Endothelial cell of umbilical vein (primary cell): ENCODE measurements at regions not wholly inside any gene's neighbourhood (a gene's known extent, or its start where the extent isn't known, plus 50 kb on each side); places are given as distances from the start of the nearest gene placed in this dataset.

Experiments used
- BruUV-seq: library from RNA; stranded (reverse); fragments of 400-500 nt; replicated peaks from 2 replicates; lab custom pipeline; 2021; lab: Mats Ljungman, UMichigan
- CTCF ChIA-PET: fragments of 300-600, 350-600 bp; sonication (Branson Sonifier 250); formaldehyde crosslinking; loops from one replicate; lab custom pipeline; 2021; ENCODE audit warnings: antibody characterized with exemption, inconsistent platforms; lab: Charles Lee
- POLR2A ChIA-PET: fragments of 300-600, 350-600 bp; sonication (Branson Sonifier 250); formaldehyde crosslinking; loops from one replicate; lab custom pipeline; 2021; ENCODE audit warnings: antibody characterized with exemption, inconsistent platforms; lab: Charles Lee
- DNase-seq: peaks from one replicate; pipeline ENCODE4 v3.0.0-alpha.2; 2011; ENCODE audit warnings: low read depth, low spot score
- FAIRE-seq: peaks from 2 replicates; lab custom pipeline; 2011; peaks lifted over from hg19 to GRCh38; lab: Jason Lieb, UNC
- H2AFZ ChIP-seq: 2 replicates; pipeline ENCODE4 v1.6.0; 2012; ENCODE audit warnings: low read depth, low read length, control low read depth, inconsistent platforms
- H3K27ac ChIP-seq: 2 replicates; pipeline ENCODE4 v1.5.1; 2011; ENCODE audit warnings: low read depth, mild to moderate bottlenecking, control low read depth, low read length, moderate library complexity; ENCODE audit not compliant: insufficient read depth
- H3K27me3 ChIP-seq, 2 experiments: 2 replicates each; pipeline versions ENCODE4 v1.6.0 to v1.6.1; 2011; ENCODE audit warnings: low read length in 2 of 2, mixed read lengths in 1 of 2; ENCODE audit not compliant: control insufficient read depth in 2 of 2, insufficient read depth in 2 of 2
- H3K36me3 ChIP-seq, 2 experiments: 2 replicates in 1 of 2; 3 replicates in 1 of 2; pipeline ENCODE4 v1.5.1; 2011; ENCODE audit warnings: low read length in 2 of 2, mild to moderate bottlenecking in 1 of 2, moderate library complexity in 1 of 2; ENCODE audit not compliant: control insufficient read depth in 2 of 2, insufficient read depth in 2 of 2; ENCODE audit errors: extremely low read depth in 1 of 2
- H3K4me1 ChIP-seq: 3 replicates; pipeline ENCODE4 v1.5.1; 2011; ENCODE audit warnings: mild to moderate bottlenecking, low read length; ENCODE audit not compliant: control insufficient read depth, insufficient read depth; ENCODE audit errors: extremely low read depth
- H3K4me2 ChIP-seq: 2 replicates; pipeline ENCODE4 v1.6.1; 2011; ENCODE audit warnings: low read length, control low read depth, mixed read lengths; ENCODE audit not compliant: insufficient read depth
- H3K4me3 ChIP-seq, 3 experiments: fragments of 200-600 bp in 1 of 3; sonication (generic), shearing (Covaris generic) in 1 of 3; replicated peaks in 1 of 3; 2 replicates each; pipeline ENCODE4 v1.5.1; 2011 to 2016; ENCODE audit warnings: control low read depth in 3 of 3, low read length in 3 of 3, mild to moderate bottlenecking in 2 of 3, inconsistent platforms in 1 of 3, low read depth in 1 of 3, moderate library complexity in 1 of 3; ENCODE audit not compliant: insufficient read depth in 1 of 3
- H3K79me2 ChIP-seq: 2 replicates; pipeline ENCODE4 v1.6.0; 2012; ENCODE audit warnings: low read length, inconsistent platforms; ENCODE audit not compliant: control insufficient read depth, insufficient read depth
- H3K9ac ChIP-seq: replicated peaks from 2 replicates; pipeline ENCODE3; 2011; ENCODE audit warnings: low read length, control low read depth; ENCODE audit not compliant: insufficient read depth; ENCODE audit errors: extremely low read depth
- H3K9me1 ChIP-seq: replicated peaks from 3 replicates; pipeline ENCODE4 v1.6.0; 2011; ENCODE audit warnings: mild to moderate bottlenecking, low read length; ENCODE audit not compliant: control insufficient read depth, insufficient read depth; ENCODE audit errors: extremely low read depth
- H3K9me3 ChIP-seq: replicated peaks from 2 replicates; pipeline ENCODE4 v1.5.1; 2012; ENCODE audit warnings: low read length, inconsistent platforms; ENCODE audit not compliant: control insufficient read depth, insufficient read depth
- H4K20me1 ChIP-seq: replicated peaks from 2 replicates; pipeline ENCODE3; 2011; ENCODE audit warnings: mild to moderate bottlenecking, low read length; ENCODE audit not compliant: control insufficient read depth, insufficient read depth; ENCODE audit errors: extremely low read depth
- EZH2 ChIP-seq: IDR thresholded peaks from 2 replicates; pipeline ENCODE4 v1.6.1; 2012; ENCODE audit warnings: borderline replicate concordance, low read depth, mild to moderate bottlenecking, moderate library complexity, low read length, inconsistent platforms; ENCODE audit not compliant: severe bottlenecking
- FOS ChIP-seq: IDR thresholded peaks from 2 replicates; pipeline ENCODE4 v1.6.1; 2011; ENCODE audit warnings: mild to moderate bottlenecking, low read length, moderate library complexity, borderline replicate concordance; ENCODE audit not compliant: insufficient read depth
- GATA2 ChIP-seq: IDR thresholded peaks from 2 replicates; pipeline ENCODE4 v1.7.0; 2011; ENCODE audit warnings: low read depth, mild to moderate bottlenecking, moderate library complexity, mixed read lengths, low read length; ENCODE audit not compliant: insufficient read length, insufficient read depth
- JUN ChIP-seq: IDR thresholded peaks from 2 replicates; pipeline ENCODE4 v1.6.1; 2011; ENCODE audit warnings: borderline replicate concordance, low read depth; ENCODE audit not compliant: insufficient read length, insufficient read depth
- MYC ChIP-seq: IDR thresholded peaks from one replicate; pipeline ENCODE4 v1.6.1; 2011; ENCODE audit warnings: mild to moderate bottlenecking, low read depth, low read length
- POLR2A ChIP-seq: IDR thresholded peaks from 2 replicates; pipeline ENCODE4 v1.6.1; 2012; ENCODE audit warnings: low read depth, mild to moderate bottlenecking, control low read depth, low read length
- POLR2AphosphoS5 ChIP-seq: IDR thresholded peaks from 2 replicates; pipeline ENCODE4 v1.6.1; 2012; ENCODE audit warnings: low read depth, mild to moderate bottlenecking, control low read depth, low read length, moderate library complexity; ENCODE audit not compliant: insufficient read depth
- dilution Hi-C: fragments of 300-500 bp; cut with MboI; formaldehyde crosslinking; loops from one replicate; pipeline ENCODE4 v1.15.0; 2019; ENCODE audit warnings: low sequenced_read_pairs; ENCODE audit not compliant: extremely low pct_ligation_motif_present
- intact Hi-C: fragments of 100-400 bp; cut with micrococcal nuclease; formaldehyde crosslinking; loops from one replicate; pipeline ENCODE4 v1.10.0; 2022
- TF ChIP-seq, protein P1 (sequence below), 2 donors: IDR thresholded peaks; 1 replicate in 1 of 2; 2 replicates in 1 of 2; pipeline ENCODE4 v1.5.1; 2011; ENCODE audit warnings: low read length in 2 of 2, mild to moderate bottlenecking in 2 of 2, moderate library complexity in 2 of 2, control low read depth in 1 of 2, inconsistent platforms in 1 of 2, low read depth in 1 of 2; ENCODE audit not compliant: insufficient read depth in 1 of 2; ENCODE audit errors: extremely low read depth in 1 of 2
- TF ChIP-seq, protein P2 (sequence below): IDR thresholded peaks from 2 replicates; pipeline ENCODE4 v1.6.1; 2011; ENCODE audit not compliant: insufficient read depth, insufficient read length

DNA sequence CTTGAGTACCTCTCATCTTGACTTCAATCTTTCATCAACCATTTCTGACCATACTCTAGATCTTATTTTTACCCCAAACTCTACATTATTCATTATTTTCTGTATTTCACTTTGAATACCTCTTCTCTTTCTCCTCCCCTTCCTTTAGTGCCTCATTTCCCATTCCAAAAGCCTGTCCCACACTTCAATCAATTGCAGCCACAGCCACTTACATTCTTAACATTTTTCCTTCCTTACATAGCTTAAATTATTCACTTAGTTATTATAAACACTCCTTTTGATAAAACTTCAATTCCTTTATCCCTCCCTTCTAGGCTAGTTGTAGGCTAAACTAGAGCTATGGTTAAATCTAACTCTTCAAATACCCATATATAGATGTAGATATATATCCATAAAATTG is 344.0 kb downstream of the PRR16 start:
- intact Hi-C loops (no loop called here), dilution Hi-C loops (no loop called here)
- Histone ChIP-seq H2AFZ (no peak overlapping the region), H4K20me1 (no peaks in the 10 kb centered on the region), H3K4me1 (no peaks in the 10 kb centered on the region), H3K9me1 (no peaks in the 10 kb centered on the region), H3K4me2 (no peak overlapping the region), H3K79me2 (no peaks in the 10 kb centered on the region), H3K9ac (no peak overlapping the region), H3K9me3 (no peaks in the 10 kb centered on the region), H3K36me3 (no peaks in the 10 kb centered on the region), H3K4me3 (no peak overlapping the region), H3K27ac (no peak overlapping the region), H3K27me3 (no peaks in the 10 kb centered on the region)
- no peak for TF ChIP-seq EZH2
- no peak for TF ChIP-seq POLR2AphosphoS5
- TF ChIP-seq FOS: no peak
- TF ChIP-seq GATA2: no peak
- no peak for TF ChIP-seq POLR2A
- TF ChIP-seq JUN: no peak
- TF ChIP-seq MYC: no peak
- TF ChIP-seq, protein P1, sequence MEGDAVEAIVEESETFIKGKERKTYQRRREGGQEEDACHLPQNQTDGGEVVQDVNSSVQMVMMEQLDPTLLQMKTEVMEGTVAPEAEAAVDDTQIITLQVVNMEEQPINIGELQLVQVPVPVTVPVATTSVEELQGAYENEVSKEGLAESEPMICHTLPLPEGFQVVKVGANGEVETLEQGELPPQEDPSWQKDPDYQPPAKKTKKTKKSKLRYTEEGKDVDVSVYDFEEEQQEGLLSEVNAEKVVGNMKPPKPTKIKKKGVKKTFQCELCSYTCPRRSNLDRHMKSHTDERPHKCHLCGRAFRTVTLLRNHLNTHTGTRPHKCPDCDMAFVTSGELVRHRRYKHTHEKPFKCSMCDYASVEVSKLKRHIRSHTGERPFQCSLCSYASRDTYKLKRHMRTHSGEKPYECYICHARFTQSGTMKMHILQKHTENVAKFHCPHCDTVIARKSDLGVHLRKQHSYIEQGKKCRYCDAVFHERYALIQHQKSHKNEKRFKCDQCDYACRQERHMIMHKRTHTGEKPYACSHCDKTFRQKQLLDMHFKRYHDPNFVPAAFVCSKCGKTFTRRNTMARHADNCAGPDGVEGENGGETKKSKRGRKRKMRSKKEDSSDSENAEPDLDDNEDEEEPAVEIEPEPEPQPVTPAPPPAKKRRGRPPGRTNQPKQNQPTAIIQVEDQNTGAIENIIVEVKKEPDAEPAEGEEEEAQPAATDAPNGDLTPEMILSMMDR (IDR thresholded peaks at IDR 0.05; ENCODE audit: extremely low read depth in 1 of 2, insufficient read depth in 1 of 2, low read depth in 1 of 2, low read length in 2 of 2): no peak
- TF ChIP-seq, protein P2, sequence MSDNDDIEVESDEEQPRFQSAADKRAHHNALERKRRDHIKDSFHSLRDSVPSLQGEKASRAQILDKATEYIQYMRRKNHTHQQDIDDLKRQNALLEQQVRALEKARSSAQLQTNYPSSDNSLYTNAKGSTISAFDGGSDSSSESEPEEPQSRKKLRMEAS: no peak
- no TSS peak for BruUV-seq
- ChIA-PET CTCF (interaction anchor here (2.5 kb wide), 1 partner anchor 1143 kb away, joined by 10 read pairs; no protein-coding TSS in a partner anchor), POLR2A (no interaction called here)
- DNase-seq (no peak), FAIRE-seq (no peak)
